H9 (cell line): ENCODE measurements at regions not wholly inside any gene's neighbourhood (a gene's known extent, or its start where the extent isn't known, plus 50 kb on each side); places are given as distances from the start of the nearest gene placed in this dataset.

Experiments used
- DNase-seq: peaks from one replicate; pipeline ENCODE4 v3.0.0-alpha.2; 2017
- H2AFZ ChIP-seq: one replicate; pipeline ENCODE4 v1.6.1; 2013; ENCODE audit warnings: mild to moderate bottlenecking, low read length, control low read depth, moderate library complexity
- H2AK5ac ChIP-seq: 2 replicates; pipeline ENCODE4 v1.6.1; 2013; ENCODE audit warnings: low read length, control low read depth, mixed read lengths; ENCODE audit not compliant: insufficient read length
- H2BK120ac ChIP-seq: one replicate; pipeline ENCODE4 v1.6.1; 2013; ENCODE audit warnings: low read depth, mild to moderate bottlenecking, low read length, control low read depth, inconsistent platforms; ENCODE audit not compliant: poor library complexity, severe bottlenecking
- H2BK12ac ChIP-seq: 2 replicates; pipeline ENCODE4 v1.6.1; 2013; ENCODE audit warnings: low read length, control low read depth, mixed read lengths, low read depth; ENCODE audit not compliant: insufficient read length
- H2BK15ac ChIP-seq: 2 replicates; pipeline ENCODE4 v1.6.1; 2013; ENCODE audit warnings: low read depth, low read length, control low read depth
- H2BK20ac ChIP-seq: one replicate; pipeline ENCODE4 v1.6.1; 2013; ENCODE audit warnings: low read depth, mild to moderate bottlenecking, low read length, control low read depth, inconsistent platforms; ENCODE audit not compliant: poor library complexity, severe bottlenecking
- H2BK5ac ChIP-seq: 2 replicates; pipeline ENCODE4 v1.6.1; 2013; ENCODE audit warnings: low read length, control low read depth, mixed read lengths; ENCODE audit not compliant: insufficient read length
- H3K14ac ChIP-seq: 2 replicates; pipeline ENCODE4 v1.6.1; 2013; ENCODE audit warnings: low read length, control low read depth; ENCODE audit not compliant: insufficient read depth
- H3K18ac ChIP-seq: 2 replicates; pipeline ENCODE4 v1.6.1; 2013; ENCODE audit warnings: low read depth, mild to moderate bottlenecking, mixed read lengths, low read length, control low read depth; ENCODE audit not compliant: insufficient read length
- H3K23ac ChIP-seq: 2 replicates; pipeline ENCODE4 v1.6.1; 2013; ENCODE audit warnings: low read length, control low read depth, mixed read lengths, low read depth; ENCODE audit not compliant: insufficient read length
- H3K23me2 ChIP-seq: 2 replicates; pipeline ENCODE4 v1.6.1; 2013; ENCODE audit warnings: low read depth, mild to moderate bottlenecking, mixed read lengths, low read length, control low read depth; ENCODE audit not compliant: insufficient read length, poor library complexity, severe bottlenecking
- H3K27ac ChIP-seq: 2 replicates; pipeline ENCODE4 v1.5.1; 2013; ENCODE audit warnings: low read length, control low read depth, mixed read lengths, low read depth; ENCODE audit not compliant: insufficient read length
- H3K27me3 ChIP-seq: 2 replicates; pipeline ENCODE4 v1.6.1; 2013; ENCODE audit warnings: low read length, control low read depth, inconsistent platforms; ENCODE audit not compliant: insufficient read depth
- H3K4ac ChIP-seq: 2 replicates; pipeline ENCODE4 v1.6.1; 2013; ENCODE audit warnings: low read depth, mild to moderate bottlenecking, control low read depth, inconsistent platforms, low read length, moderate library complexity
- H3K4me1 ChIP-seq: 2 replicates; pipeline ENCODE4 v1.6.1; 2013; ENCODE audit warnings: low read length, control low read depth, inconsistent platforms; ENCODE audit not compliant: insufficient read depth
- H3K4me2 ChIP-seq: 2 replicates; pipeline ENCODE4 v1.6.1; 2013; ENCODE audit warnings: low read length, control low read depth, mixed read lengths; ENCODE audit not compliant: insufficient read length, insufficient read depth
- H3K56ac ChIP-seq: 2 replicates; pipeline ENCODE4 v1.6.1; 2013; ENCODE audit warnings: low read depth, mild to moderate bottlenecking, mixed read lengths, low read length, control low read depth; ENCODE audit not compliant: insufficient read length
- H3K79me1 ChIP-seq: 2 replicates; pipeline ENCODE4 v1.6.1; 2013; ENCODE audit warnings: low read depth, mild to moderate bottlenecking, moderate library complexity, low read length, control low read depth, inconsistent platforms; ENCODE audit not compliant: insufficient read depth, poor library complexity, severe bottlenecking
- H3K79me2 ChIP-seq: 2 replicates; pipeline ENCODE4 v1.6.1; 2013; ENCODE audit warnings: low read length, control low read depth, inconsistent platforms; ENCODE audit not compliant: insufficient read depth
- H3K9ac ChIP-seq: 2 replicates; pipeline ENCODE4 v1.6.1; 2013; ENCODE audit warnings: low read length, control low read depth, mixed read lengths; ENCODE audit not compliant: insufficient read length; ENCODE audit errors: extremely low read depth
- H3K9me3 ChIP-seq: one replicate; pipeline ENCODE4 v1.6.1; 2013; ENCODE audit warnings: low read depth, low read length, inconsistent platforms; ENCODE audit not compliant: control insufficient read depth
- H3T11ph ChIP-seq: one replicate; pipeline ENCODE4 v1.6.1; 2013; ENCODE audit warnings: mild to moderate bottlenecking, low read length, control low read depth, inconsistent platforms
- H4K20me1 ChIP-seq: one replicate; pipeline ENCODE4 v1.6.1; 2013; ENCODE audit not compliant: control insufficient read depth, insufficient read length, insufficient read depth
- H4K5ac ChIP-seq: 2 replicates; pipeline ENCODE4 v1.6.1; 2013; ENCODE audit warnings: low read depth, mild to moderate bottlenecking, mixed read lengths, low read length, control low read depth; ENCODE audit not compliant: insufficient read length
- H4K8ac ChIP-seq: replicated peaks from 2 replicates; pipeline ENCODE4 v1.6.1; 2013; ENCODE audit warnings: low read length, control low read depth, mixed read lengths, low read depth; ENCODE audit not compliant: insufficient read length
- H4K91ac ChIP-seq: 2 replicates; pipeline ENCODE4 v1.6.1; 2013; ENCODE audit warnings: low read depth, mild to moderate bottlenecking, moderate library complexity, mixed read lengths, low read length, control low read depth; ENCODE audit not compliant: insufficient read length
- H3K27ac Mint-ChIP-seq, 3 experiments: 2 replicates in 2 of 3; 3 replicates in 1 of 3; pipeline ENCODE4 v1.8.0; 2020 to 2021; ENCODE audit warnings: mixed read lengths in 3 of 3, mild to moderate bottlenecking in 1 of 3, moderate library complexity in 1 of 3
- H3K27me3 Mint-ChIP-seq: 2 replicates; pipeline ENCODE4 v1.8.0; 2021; ENCODE audit warnings: low read depth, mild to moderate bottlenecking, moderate library complexity, mixed read lengths
- H3K36me3 Mint-ChIP-seq, 3 experiments: 2 replicates in 2 of 3; 3 replicates in 1 of 3; pipeline ENCODE4 v1.8.0; 2020 to 2021; ENCODE audit warnings: low read depth in 3 of 3, mixed read lengths in 3 of 3; ENCODE audit not compliant: insufficient read depth in 1 of 3
- H3K4me1 Mint-ChIP-seq, 2 experiments: 2 replicates each; pipeline ENCODE4 v1.8.0; 2020; ENCODE audit warnings: mixed read lengths in 2 of 2
- H3K4me3 Mint-ChIP-seq, 2 experiments: 2 replicates in 1 of 2; 3 replicates in 1 of 2; pipeline ENCODE4 v1.8.0; 2020 to 2021; ENCODE audit warnings: mild to moderate bottlenecking in 2 of 2, mixed read lengths in 2 of 2, moderate library complexity in 1 of 2
- H3K9me3 Mint-ChIP-seq, 2 experiments: 2 replicates in 1 of 2; 3 replicates in 1 of 2; pipeline ENCODE4 v1.8.0; 2020; ENCODE audit warnings: mild to moderate bottlenecking in 2 of 2, mixed read lengths in 2 of 2, moderate library complexity in 1 of 2
- WGBS: extraction: QIAGEN DNeasy Blood & Tissue Kit; methylation state at CpG from one replicate; pipeline ENCODE4 v1.1.7; 2013; ENCODE audit warnings: missing lambda C conversion rate, low lambda C conversion rate, mixed read lengths; ENCODE audit not compliant: insufficient read length; ENCODE audit errors: extremely low coverage; 5-methylcytosine and 5-hydroxymethylcytosine counted together
- TF ChIP-seq, protein P1 (sequence below): fragments of 200-600 bp; sonication (generic); conservative IDR thresholded peaks from 3 replicates; pipeline ENCODE4 v1.8.0; 2021; ENCODE audit warnings: antibody characterized with exemption, mild to moderate bottlenecking

DNA sequence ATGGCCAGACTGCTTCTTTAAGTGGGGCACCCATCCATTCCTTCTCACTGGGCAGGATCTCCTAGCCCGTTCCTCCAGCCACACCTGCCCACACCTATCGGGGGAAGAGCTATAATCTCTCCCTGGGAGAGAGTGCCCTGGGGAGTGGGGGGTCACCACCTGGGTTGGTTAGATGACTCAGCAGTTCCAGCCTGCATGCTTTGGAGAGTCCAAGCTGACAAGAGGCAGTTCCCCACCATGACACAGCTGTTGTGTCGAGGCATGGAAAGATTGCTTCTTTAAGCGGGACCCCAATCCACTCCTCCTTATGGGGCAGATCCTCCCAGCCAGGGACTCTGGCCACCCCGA, 52.6 kb upstream of the PPFIA2 start:
- no peak overlapping the region for H3K4ac ChIP-seq
- H3T11ph ChIP-seq, result no peak overlapping the region
- WGBS, result no CpG with 5 or more reads among the region's 5 CpGs
- H3K9me3 ChIP-seq, result no peaks in the 10 kb centered on the region
- Mint-ChIP-seq H3K4me1 (peaks cover 3 to 13% of the 10 kb centered on the region in 2 experiments; a peak in 2 of 4 replicates), H3K4me3 (no peak overlapping the region), H3K27ac (no peak overlapping the region; a peak in 2 of 7 replicates), H3K27me3 (no peaks in the 10 kb centered on the region; the same call in 1 of the 2 replicates), H3K36me3 (peaks cover 0 to 5% (median 2%) of the 10 kb centered on the region in 3 experiments; a peak in 3 of 7 replicates), H3K9me3 (peaks cover 3 to 5% of the 10 kb centered on the region in 2 experiments; a peak in 3 of 5 replicates)
- H3K79me2 ChIP-seq, result no peaks in the 10 kb centered on the region
- no peak overlapping the region for H3K23ac ChIP-seq
- TF ChIP-seq, protein P1, sequence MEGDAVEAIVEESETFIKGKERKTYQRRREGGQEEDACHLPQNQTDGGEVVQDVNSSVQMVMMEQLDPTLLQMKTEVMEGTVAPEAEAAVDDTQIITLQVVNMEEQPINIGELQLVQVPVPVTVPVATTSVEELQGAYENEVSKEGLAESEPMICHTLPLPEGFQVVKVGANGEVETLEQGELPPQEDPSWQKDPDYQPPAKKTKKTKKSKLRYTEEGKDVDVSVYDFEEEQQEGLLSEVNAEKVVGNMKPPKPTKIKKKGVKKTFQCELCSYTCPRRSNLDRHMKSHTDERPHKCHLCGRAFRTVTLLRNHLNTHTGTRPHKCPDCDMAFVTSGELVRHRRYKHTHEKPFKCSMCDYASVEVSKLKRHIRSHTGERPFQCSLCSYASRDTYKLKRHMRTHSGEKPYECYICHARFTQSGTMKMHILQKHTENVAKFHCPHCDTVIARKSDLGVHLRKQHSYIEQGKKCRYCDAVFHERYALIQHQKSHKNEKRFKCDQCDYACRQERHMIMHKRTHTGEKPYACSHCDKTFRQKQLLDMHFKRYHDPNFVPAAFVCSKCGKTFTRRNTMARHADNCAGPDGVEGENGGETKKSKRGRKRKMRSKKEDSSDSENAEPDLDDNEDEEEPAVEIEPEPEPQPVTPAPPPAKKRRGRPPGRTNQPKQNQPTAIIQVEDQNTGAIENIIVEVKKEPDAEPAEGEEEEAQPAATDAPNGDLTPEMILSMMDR, result no peak
- no peak overlapping the region for H3K9ac ChIP-seq
- DNase-seq, result no peak
- no peak overlapping the region for H3K27ac ChIP-seq
- H3K4me1 ChIP-seq, result peaks cover 3% of the 10 kb centered on the region; the same call in 1 of the 2 replicates
- no peak overlapping the region for H4K5ac ChIP-seq
- no peak overlapping the region for H2BK15ac ChIP-seq
- no peak overlapping the region for H2AK5ac ChIP-seq
- no peak overlapping the region for H2BK5ac ChIP-seq
- no peak overlapping the region for H3K18ac ChIP-seq
- H3K23me2 ChIP-seq, result no peaks in the 10 kb centered on the region
- H3K4me2 ChIP-seq, result no peak overlapping the region
- no peak overlapping the region for H3K14ac ChIP-seq
- H3K56ac ChIP-seq, result no peak overlapping the region
- H4K91ac ChIP-seq, result no peak overlapping the region
- no peak overlapping the region for H2BK20ac ChIP-seq
- no peak overlapping the region for H2AFZ ChIP-seq
- no peak overlapping the region for H4K8ac ChIP-seq
- H3K79me1 ChIP-seq, result no peaks in the 10 kb centered on the region
- no peaks in the 10 kb centered on the region for H4K20me1 ChIP-seq
- no peak overlapping the region for H2BK120ac ChIP-seq
- H2BK12ac ChIP-seq, result no peak overlapping the region
- no peaks in the 10 kb centered on the region; the same call in 1 of the 2 replicates for H3K27me3 ChIP-seq
